VCaP (cell line): ENCODE measurements at regions not wholly inside any gene's neighbourhood (a gene's known extent, or its start where the extent isn't known, plus 50 kb on each side); places are given as distances from the start of the nearest gene placed in this dataset.
A peak's percentile ranks its signal among the peaks of the same experiment; 100 is the strongest.

ENCODE experiments used
- H3K27ac ChIP-seq: fragments of 450-650 bp; 2 replicates; pipeline ENCODE4 v1.5.1; 2017
- CTCF ChIP-seq: fragments of 450-650 bp; conservative IDR thresholded peaks from 2 replicates; pipeline ENCODE4 v1.5.1; 2017; ENCODE audit warnings: mild to moderate bottlenecking, moderate library complexity

- H3K27ac ChIP-seq: no peak overlapping the region
- TF ChIP-seq CTCF: no peak
These were observed 629.6 kb upstream of the EPHA7 start for GRCh38 chr6:94049001-94049400.

GRCh38 chr6:94045099-94045829 is 625.9 kb upstream of the EPHA7 start:
- TF ChIP-seq CTCF: no peak
- H3K27ac ChIP-seq: peak overlapping the region; percentile 69

- TF ChIP-seq CTCF: no peak
- H3K27ac ChIP-seq: no peak overlapping the region
These were observed 622.8 kb upstream of the EPHA7 start for GRCh38 chr6:94041945-94042709.

- TF ChIP-seq CTCF: no peak
- H3K27ac ChIP-seq: no peak overlapping the region
These were observed 616.7 kb upstream of the EPHA7 start for GRCh38 chr6:94036024-94036423.

- H3K27ac ChIP-seq: no peak overlapping the region
- TF ChIP-seq CTCF: no peak
These were observed 608.0 kb upstream of the EPHA7 start for GRCh38 chr6:94027374-94027773.

GRCh38 chr6:94026575-94026974 is 607.2 kb upstream of the EPHA7 start:
- no peak for TF ChIP-seq CTCF
- no peak overlapping the region for H3K27ac ChIP-seq

- TF ChIP-seq CTCF: no peak
- H3K27ac ChIP-seq: no peak overlapping the region
These were observed 586.5 kb upstream of the EPHA7 start for GRCh38 chr6:94005835-94006234.
